Type B pancreatic cell (in vitro differentiated cells): ENCODE measurements at regions not wholly inside any gene's neighbourhood (a gene's known extent, or its start where the extent isn't known, plus 50 kb on each side); places are given as distances from the start of the nearest gene placed in this dataset.

Source experiments
- DNase-seq: peaks from one replicate; pipeline ENCODE4 v3.0.0; 2021; ENCODE audit warnings: mixed read lengths; ENCODE audit not compliant: unreplicated experiment; ENCODE audit errors: extremely low spot score
- H3K27ac Mint-ChIP-seq: 2 replicates; pipeline ENCODE4 v1.8.0; 2021; ENCODE audit warnings: mild to moderate bottlenecking, mixed read lengths
- H3K27me3 Mint-ChIP-seq: 2 replicates; pipeline ENCODE4 v1.8.0; 2021; ENCODE audit warnings: mixed read lengths
- H3K36me3 Mint-ChIP-seq: 2 replicates; pipeline ENCODE4 v1.8.0; 2021; ENCODE audit warnings: mixed read lengths
- H3K4me1 Mint-ChIP-seq: one replicate; pipeline ENCODE4 v1.8.0; 2021; ENCODE audit warnings: mixed read lengths; ENCODE audit not compliant: unreplicated experiment
- H3K4me3 Mint-ChIP-seq: 2 replicates; pipeline ENCODE4 v1.8.0; 2021; ENCODE audit warnings: mild to moderate bottlenecking, mixed read lengths
- H3K9me3 Mint-ChIP-seq: 2 replicates; pipeline ENCODE4 v1.8.0; 2021; ENCODE audit warnings: mixed read lengths
- TF ChIP-seq, protein P1 (sequence below): fragments of 200-600 bp; sonication (generic); conservative IDR thresholded peaks from 2 replicates; pipeline ENCODE4 v1.5.0; 2021; ENCODE audit warnings: antibody characterized with exemption, mild to moderate bottlenecking

- TF ChIP-seq, protein P1, sequence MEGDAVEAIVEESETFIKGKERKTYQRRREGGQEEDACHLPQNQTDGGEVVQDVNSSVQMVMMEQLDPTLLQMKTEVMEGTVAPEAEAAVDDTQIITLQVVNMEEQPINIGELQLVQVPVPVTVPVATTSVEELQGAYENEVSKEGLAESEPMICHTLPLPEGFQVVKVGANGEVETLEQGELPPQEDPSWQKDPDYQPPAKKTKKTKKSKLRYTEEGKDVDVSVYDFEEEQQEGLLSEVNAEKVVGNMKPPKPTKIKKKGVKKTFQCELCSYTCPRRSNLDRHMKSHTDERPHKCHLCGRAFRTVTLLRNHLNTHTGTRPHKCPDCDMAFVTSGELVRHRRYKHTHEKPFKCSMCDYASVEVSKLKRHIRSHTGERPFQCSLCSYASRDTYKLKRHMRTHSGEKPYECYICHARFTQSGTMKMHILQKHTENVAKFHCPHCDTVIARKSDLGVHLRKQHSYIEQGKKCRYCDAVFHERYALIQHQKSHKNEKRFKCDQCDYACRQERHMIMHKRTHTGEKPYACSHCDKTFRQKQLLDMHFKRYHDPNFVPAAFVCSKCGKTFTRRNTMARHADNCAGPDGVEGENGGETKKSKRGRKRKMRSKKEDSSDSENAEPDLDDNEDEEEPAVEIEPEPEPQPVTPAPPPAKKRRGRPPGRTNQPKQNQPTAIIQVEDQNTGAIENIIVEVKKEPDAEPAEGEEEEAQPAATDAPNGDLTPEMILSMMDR: no peak
- Mint-ChIP-seq H3K27me3 (peaks cover 21% of the 10 kb centered on the region), H3K4me1 (no peaks in the 10 kb centered on the region), H3K36me3 (no peaks in the 10 kb centered on the region), H3K4me3 (no peak overlapping the region), H3K9me3 (no peaks in the 10 kb centered on the region), H3K27ac (no peak overlapping the region)
- DNase-seq: peak; percentile 44
Measured at GRCh38 chr19:34832581-34833112, 59.6 kb upstream of the ZNF599 start.

- Mint-ChIP-seq H3K4me1 (no peaks in the 10 kb centered on the region), H3K9me3 (no peaks in the 10 kb centered on the region), H3K36me3 (no peaks in the 10 kb centered on the region), H3K4me3 (no peak overlapping the region), H3K27ac (no peak overlapping the region), H3K27me3 (peaks cover 13% of the 10 kb centered on the region)
- DNase-seq: no peak
- TF ChIP-seq, protein P1: no peak
Measured at GRCh38 chr19:34831714-34832113, 58.7 kb upstream of the ZNF599 start.

DNA sequence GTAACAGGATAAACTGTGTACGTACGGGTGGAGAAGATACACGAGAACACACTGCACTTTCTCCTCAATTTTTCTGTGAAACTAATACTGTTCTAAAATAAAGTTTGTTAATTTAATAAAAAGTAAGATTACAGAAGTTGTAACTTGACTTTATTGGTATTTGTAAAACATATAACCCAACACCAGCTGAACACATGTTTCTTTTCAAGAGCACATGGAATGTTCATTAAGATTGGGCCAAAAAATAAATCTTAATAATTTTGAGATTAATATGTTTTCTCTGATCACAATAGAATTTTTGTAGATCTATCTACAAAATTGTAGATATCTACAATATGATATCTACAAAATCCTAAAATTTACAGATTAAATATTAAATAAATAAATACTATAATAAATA is 55.1 kb upstream of the ZNF599 start:
- no peaks in the 10 kb centered on the region for H3K9me3 Mint-ChIP-seq
- H3K4me1 Mint-ChIP-seq: no peaks in the 10 kb centered on the region
- H3K27me3 Mint-ChIP-seq: no peaks in the 10 kb centered on the region
- H3K27ac Mint-ChIP-seq: no peak overlapping the region
- no peak for DNase-seq
- no peak overlapping the region for H3K4me3 Mint-ChIP-seq
- no peaks in the 10 kb centered on the region for H3K36me3 Mint-ChIP-seq
- TF ChIP-seq, protein P1: no peak

DNA sequence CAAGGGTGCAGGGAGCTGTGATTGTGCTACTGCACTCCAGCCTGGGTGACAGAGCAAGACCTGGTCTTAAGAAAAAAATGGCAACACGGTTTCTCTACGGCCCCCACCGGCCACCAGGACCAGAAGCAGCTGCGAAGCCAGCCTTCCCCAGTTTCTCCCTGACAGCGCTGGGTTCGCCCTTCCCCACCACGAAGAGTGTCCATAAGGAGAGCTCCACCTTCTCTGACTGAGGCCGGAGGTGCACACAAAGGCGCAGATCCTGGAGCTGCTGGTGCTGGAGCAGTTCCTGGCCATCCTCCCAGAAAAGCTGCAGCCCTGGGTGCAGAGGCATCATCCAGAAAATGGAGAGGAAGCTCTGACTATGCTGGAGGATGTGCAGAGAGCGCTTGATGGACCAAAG is 52.2 kb upstream of the ZNF599 start:
- TF ChIP-seq, protein P1: no peak
- Mint-ChIP-seq H3K4me3 (no peak overlapping the region), H3K27ac (no peak overlapping the region), H3K9me3 (no peaks in the 10 kb centered on the region), H3K4me1 (no peaks in the 10 kb centered on the region), H3K27me3 (no peaks in the 10 kb centered on the region), H3K36me3 (no peaks in the 10 kb centered on the region)
- DNase-seq: no peak

GRCh38 chr19:34824686-34825085 is 51.7 kb upstream of the ZNF599 start:
- no peaks in the 10 kb centered on the region for H3K27me3 Mint-ChIP-seq
- DNase-seq: no peak
- no peaks in the 10 kb centered on the region for H3K9me3 Mint-ChIP-seq
- no peaks in the 10 kb centered on the region for H3K4me1 Mint-ChIP-seq
- TF ChIP-seq, protein P1: no peak
- no peak overlapping the region for H3K27ac Mint-ChIP-seq
- no peaks in the 10 kb centered on the region for H3K36me3 Mint-ChIP-seq
- H3K4me3 Mint-ChIP-seq: no peak overlapping the region
